ENCODE measurements at regions not wholly inside any gene's neighbourhood (a gene's known extent, or its start where the extent isn't known, plus 50 kb on each side); places are given as distances from the start of the nearest gene placed in this dataset.

DNA sequence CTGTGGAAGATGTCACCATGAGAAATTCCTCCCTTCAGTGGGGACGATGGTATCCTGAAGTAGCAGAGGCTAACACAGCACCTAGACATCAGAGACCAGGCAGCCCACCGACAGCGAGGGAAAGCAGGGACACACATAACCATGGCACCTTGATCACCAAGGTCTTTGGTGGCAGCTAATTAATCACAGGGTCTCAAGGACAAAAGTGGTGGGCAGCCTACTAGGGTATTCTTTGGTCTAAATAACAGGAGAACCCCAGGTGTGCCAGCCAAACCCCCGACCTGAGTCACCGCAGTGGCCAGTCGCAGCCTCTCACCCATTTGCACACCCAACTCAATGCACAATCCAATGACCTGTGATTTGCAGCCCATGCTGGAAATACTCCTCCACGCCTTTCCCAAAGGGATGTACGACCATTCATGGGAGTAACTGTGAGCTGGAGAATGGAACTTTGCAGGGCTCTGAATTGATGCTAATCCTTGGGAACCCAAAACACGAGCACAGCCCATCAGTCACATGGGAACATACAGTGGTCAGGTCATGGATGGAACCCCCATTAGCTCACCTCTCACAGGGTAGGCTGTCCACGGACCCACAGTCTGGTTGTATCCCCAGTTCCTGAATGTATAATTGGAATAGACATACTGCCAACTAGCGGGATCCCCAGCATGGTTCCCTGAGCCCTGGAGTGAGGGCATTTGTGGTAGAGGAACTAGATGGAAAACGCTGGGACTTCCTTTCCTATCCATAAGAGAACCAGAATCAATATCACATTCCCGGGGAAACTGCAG is 58.7 kb upstream of the C14orf180 start:
- no peaks in the 10 kb centered on the region for H3K36me3 ChIP-seq (ENCODE audit: low read depth)
- no peaks in the 10 kb centered on the region for H3K27me3 ChIP-seq (ENCODE audit: insufficient read depth, poor library complexity, severe bottlenecking)
- no peak overlapping the region for H3K4me3 ChIP-seq (ENCODE audit: severe bottlenecking)
- H3K4me1 ChIP-seq (ENCODE audit: insufficient read depth, poor library complexity, severe bottlenecking) = no peaks in the 10 kb centered on the region
- H3K27ac ChIP-seq (ENCODE audit: poor library complexity, severe bottlenecking) = no peak overlapping the region
- ATAC-seq (ENCODE audit: low read depth) (no peak), DNase-seq (ENCODE audit: low spot score) (no peak)
- TF ChIP-seq CTCF (IDR thresholded peaks at IDR 0.05; ENCODE audit: poor library complexity, severe bottlenecking) = no peak
- no peaks in the 10 kb centered on the region for H3K9me3 ChIP-seq (ENCODE audit: severe bottlenecking)

DNA sequence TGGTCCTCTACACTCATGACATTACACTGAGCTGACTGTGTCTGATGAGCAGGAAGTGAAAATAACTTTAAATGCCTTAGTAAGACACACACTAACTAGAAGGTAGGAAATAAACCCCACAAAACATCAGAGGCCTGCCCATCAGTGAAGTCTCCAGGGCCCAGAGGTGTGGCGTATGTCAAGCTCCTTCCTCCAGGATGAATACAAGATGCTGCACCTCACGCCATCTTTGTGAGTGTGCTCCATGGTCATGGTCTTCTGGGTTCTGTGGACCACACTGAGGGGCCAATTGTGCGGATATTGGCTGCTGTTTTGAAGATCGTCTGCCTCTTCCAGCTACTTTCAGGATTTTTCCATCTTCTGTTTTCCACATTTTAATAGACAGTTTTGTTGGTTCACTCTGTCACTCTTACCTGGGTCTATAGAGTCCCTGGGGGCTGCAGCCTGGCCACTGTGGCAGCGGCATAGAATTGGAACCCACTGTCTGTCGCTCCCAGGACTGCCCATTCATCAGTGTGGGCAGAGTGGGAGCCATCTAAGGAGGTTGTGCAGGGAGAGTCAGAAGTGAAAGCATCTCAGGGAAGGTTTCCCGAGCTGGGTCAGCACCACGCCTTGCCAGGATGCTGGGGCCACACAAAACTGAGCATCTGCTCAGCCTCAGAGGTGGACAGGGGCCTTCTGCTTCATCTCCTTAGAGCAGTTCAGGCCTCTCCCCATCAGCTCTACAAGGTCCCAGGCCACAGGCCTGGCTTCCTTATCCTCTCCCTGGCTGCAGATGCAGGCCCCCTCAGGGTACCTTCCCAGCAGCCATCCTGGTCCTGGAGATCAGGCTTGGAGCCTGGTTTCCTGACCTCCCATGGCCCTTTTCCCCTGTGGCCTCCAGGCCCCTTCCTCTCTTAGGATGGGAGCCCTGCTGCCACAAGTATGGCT is 57.5 kb upstream of the C14orf180 start:
- H3K27ac ChIP-seq (ENCODE audit: poor library complexity, severe bottlenecking) = no peak overlapping the region
- no peaks in the 10 kb centered on the region for H3K36me3 ChIP-seq (ENCODE audit: low read depth)
- no peak for TF ChIP-seq CTCF (IDR thresholded peaks at IDR 0.05; ENCODE audit: poor library complexity, severe bottlenecking)
- H3K9me3 ChIP-seq (ENCODE audit: severe bottlenecking) = no peaks in the 10 kb centered on the region
- H3K27me3 ChIP-seq (ENCODE audit: insufficient read depth, poor library complexity, severe bottlenecking) = no peaks in the 10 kb centered on the region
- DNase-seq (ENCODE audit: low spot score) (no peak), ATAC-seq (ENCODE audit: low read depth) (no peak)
- H3K4me1 ChIP-seq (ENCODE audit: insufficient read depth, poor library complexity, severe bottlenecking) = no peaks in the 10 kb centered on the region
- H3K4me3 ChIP-seq (ENCODE audit: severe bottlenecking) = no peak overlapping the region

DNA sequence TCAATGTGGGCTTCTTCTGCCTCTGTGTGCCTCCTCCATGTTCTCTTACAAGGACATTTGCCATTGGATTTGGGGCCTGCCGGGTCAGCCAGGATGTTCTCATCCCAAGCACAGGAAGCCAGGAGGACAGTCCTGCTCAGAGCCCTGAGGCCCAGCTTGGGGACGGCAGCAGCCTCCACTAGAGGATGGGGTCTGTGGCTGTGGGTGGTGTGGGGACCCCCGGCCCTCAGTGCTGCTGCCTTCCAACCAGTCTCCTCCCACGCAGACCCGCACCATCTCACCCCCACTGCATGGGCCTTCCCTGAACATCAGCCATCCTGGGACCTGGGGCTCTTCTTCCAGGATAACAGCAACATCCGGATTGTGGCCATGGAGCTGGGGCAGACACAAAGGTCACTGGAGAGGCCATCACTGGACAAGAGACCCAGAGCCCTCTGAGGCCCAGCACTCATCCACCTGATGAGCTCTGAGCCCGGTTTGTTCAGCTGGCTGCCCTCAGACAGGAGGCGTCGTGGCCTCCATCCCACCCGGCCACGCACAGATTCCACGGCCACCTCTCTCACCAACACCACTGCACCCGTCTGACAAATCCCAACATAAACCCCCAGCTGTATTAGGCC is 56.5 kb upstream of the C14orf180 start:
- no peak overlapping the region for H3K27ac ChIP-seq (ENCODE audit: poor library complexity, severe bottlenecking)
- DNase-seq (ENCODE audit: low spot score) (no peak), ATAC-seq (ENCODE audit: low read depth) (no peak)
- no peak for TF ChIP-seq CTCF (IDR thresholded peaks at IDR 0.05; ENCODE audit: poor library complexity, severe bottlenecking)
- H3K9me3 ChIP-seq (ENCODE audit: severe bottlenecking) = peaks cover 4% of the 10 kb centered on the region
- no peaks in the 10 kb centered on the region for H3K36me3 ChIP-seq (ENCODE audit: low read depth)
- H3K4me3 ChIP-seq (ENCODE audit: severe bottlenecking) = no peak overlapping the region
- no peaks in the 10 kb centered on the region for H3K27me3 ChIP-seq (ENCODE audit: insufficient read depth, poor library complexity, severe bottlenecking)
- H3K4me1 ChIP-seq (ENCODE audit: insufficient read depth, poor library complexity, severe bottlenecking) = no peaks in the 10 kb centered on the region

GRCh38 chr14:104523546-104523935 is 56.0 kb upstream of the C14orf180 start:
- Histone ChIP-seq H3K9me3 (ENCODE audit: severe bottlenecking) (peaks cover 4% of the 10 kb centered on the region), H3K36me3 (ENCODE audit: low read depth) (no peaks in the 10 kb centered on the region), H3K4me3 (ENCODE audit: severe bottlenecking) (no peak overlapping the region), H3K4me1 (ENCODE audit: insufficient read depth, poor library complexity, severe bottlenecking) (no peaks in the 10 kb centered on the region), H3K27me3 (ENCODE audit: insufficient read depth, poor library complexity, severe bottlenecking) (no peaks in the 10 kb centered on the region), H3K27ac (ENCODE audit: poor library complexity, severe bottlenecking) (no peak overlapping the region)
- no peak for TF ChIP-seq CTCF (IDR thresholded peaks at IDR 0.05; ENCODE audit: poor library complexity, severe bottlenecking)
- DNase-seq (ENCODE audit: low spot score) = no peak
- no peak for ATAC-seq (ENCODE audit: low read depth)
